Activated T-cell treated with anti-CD3 and anti-CD28 coated beads for 4 hours (primary cell): ENCODE measurements at regions not wholly inside any gene's neighbourhood (a gene's known extent, or its start where the extent isn't known, plus 50 kb on each side); places are given as distances from the start of the nearest gene placed in this dataset.

ENCODE experiments used
- DNase-seq: peaks from one replicate; pipeline ENCODE4 v3.0.0-alpha.2; 2020

GRCh38 chr5:149441986-149442385 is 62.9 kb upstream of the IL17B start:
- no peak for DNase-seq

- no peak for DNase-seq
These were observed 62.2 kb upstream of the IL17B start for GRCh38 chr5:149441194-149441753.

- no peak for DNase-seq
These were observed 60.9 kb upstream of the IL17B start for GRCh38 chr5:149439899-149440542.

DNA sequence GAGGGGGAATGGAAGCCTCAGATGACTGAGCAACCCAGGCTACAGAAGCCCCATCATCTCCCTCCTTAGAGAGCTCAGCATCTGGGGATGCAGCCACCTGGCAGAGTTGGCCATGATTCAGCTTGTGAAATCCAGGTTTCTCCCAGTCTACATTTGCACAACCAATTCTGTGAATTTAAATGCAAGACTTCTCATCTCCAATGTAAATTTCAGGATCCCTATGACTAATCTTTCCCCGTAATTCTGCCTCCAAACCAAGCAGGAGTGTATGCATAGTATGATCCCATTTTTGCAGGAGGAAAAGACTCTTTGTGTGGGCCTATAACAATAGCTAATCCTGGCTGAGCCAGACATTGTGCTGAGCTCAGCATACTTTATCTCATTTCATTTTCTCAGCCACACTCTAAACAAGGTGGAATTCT is 59.6 kb upstream of the IL17B start:
- no peak for DNase-seq

DNA sequence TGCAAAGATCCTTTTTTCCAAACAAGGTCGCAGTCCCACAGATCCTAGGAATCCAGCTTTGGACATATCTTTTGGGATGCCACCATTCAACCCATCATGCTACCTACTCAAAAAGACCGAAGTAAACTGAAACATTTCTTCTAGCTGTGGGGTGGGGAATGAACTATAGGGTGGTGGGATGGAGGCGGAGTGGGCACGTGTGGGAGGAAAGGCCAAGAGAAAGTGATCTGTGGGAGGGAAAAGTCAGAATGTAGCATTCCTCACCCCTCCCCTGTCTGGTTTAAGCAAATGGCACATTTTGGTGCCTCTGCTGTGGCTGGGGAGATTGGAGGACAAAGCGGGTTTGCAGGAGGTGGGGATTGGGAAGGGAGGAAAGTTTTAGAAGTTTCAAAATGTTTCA is 59.2 kb upstream of the IL17B start:
- no peak for DNase-seq

GRCh38 chr5:149437391-149438040 is 58.4 kb upstream of the IL17B start:
- no peak for DNase-seq

- no peak for DNase-seq
These were observed 56.6 kb upstream of the IL17B start for GRCh38 chr5:149435660-149436059.

DNA sequence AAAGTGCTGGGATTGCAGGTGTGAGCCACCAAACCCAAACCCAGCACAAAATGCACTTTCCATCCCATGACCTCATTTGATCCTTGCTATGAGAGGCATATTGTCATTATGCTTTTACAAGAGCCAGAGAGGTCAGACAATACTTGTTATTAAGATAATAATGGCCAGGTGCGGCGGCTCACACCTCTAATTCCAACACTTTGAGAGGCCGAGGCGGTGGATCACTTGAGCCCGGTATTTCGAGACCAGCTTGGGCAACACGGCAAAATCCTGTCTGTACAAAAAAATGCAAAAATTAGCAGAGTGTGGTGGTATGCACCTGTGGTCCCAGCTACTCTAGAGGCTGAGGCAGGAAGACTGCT is 55.9 kb upstream of the IL17B start:
- no peak for DNase-seq

- DNase-seq, result peak; percentile 54
These were observed 55.3 kb upstream of the IL17B start for GRCh38 chr5:149434162-149435014.

DNA sequence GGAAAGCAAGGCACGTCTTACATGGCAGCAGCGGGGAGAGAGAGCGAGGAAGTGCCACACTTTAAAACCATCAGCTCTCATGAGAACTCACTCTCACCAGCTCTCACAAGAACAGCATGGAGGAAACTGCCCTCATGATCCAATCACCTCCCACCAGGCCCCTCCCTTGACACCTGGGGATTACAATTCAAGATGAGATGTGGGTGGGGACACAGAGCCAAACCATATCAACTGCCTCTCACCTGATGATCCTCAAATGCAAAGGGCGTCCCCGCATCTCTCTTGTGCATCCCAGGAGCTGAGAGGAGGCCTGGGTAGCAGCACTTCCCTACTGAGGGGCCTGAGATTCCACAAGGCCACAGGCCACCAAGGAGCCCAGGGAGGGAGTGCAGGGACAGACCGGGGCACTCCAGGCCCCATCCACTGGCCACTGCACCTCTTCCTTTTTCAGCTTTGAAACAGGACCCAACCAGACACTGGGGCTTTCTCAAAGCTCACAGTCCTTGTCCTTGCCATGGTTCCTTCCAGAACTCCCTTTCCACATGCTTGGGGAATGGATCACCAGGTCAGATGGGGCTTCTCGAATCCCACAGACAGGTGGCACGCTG is 54.5 kb upstream of the IL17B start:
- DNase-seq, result no peak

DNA sequence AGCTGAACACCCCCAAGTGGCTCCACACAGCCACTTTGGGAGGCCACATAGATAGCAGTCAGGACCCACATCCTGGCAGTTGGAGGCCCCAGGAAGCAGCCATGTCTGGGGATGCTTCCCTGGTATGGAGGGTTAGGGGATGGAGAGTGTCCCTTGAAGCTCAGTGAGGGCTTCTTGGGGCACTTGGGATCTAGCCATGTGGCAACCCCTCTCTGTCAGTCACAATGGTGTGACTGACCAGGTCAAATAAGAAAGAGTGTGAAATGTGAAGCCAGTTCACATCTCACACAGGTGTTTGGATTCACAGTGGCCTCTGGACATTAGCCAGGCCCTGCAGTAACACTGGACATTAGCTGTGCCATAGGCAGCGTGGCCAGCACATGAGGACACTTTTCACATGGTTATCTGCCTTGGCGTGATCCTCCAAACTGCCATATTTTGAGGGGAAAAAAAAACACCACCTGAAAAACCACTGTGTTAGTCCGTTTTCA is 53.9 kb upstream of the IL17B start:
- DNase-seq, result no peak

GRCh38 chr5:149432376-149432775 is 53.3 kb upstream of the IL17B start:
- no peak for DNase-seq

DNA sequence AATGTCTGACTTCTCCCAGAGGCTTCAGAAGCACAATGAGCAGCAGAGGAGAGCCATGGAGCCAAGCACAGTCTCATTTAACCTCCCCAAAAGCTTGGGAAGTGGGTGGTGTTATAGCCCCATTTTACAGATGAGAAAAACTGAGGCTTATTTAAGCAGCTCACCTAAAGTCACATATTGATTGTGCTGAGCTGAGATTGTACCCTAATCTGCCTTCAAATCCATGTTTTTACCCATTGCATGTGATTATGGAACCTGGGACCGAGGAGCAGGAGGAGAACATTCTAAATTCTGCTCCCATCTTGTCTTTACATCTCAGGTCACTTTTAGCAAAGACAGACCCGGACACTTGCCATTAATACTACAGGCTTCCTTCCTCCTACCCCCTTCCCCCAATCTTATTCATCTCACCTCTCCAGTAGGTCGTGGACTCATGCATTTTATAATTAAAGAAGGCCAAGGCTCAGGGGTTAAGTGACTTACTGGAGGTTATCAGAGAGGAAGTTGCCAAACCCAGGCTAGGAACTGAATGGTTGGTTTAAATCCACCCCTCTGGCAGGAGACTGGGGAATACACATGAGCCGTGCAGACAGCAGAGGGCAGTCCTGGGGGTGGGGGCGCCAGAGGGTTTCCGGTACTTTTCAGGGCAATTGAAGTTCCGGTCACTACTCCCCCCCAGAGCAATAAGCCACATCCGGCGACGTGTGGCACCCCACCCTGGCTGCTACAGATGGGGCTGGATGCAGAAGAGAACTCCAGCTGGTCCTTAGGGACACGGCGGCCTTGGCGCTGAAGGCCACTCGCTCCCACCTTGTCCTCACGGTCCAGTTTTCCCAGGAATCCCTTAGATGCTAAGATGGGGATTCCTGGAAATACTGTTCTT is 51.0 kb upstream of the IL17B start:
- no peak for DNase-seq
